NT2/D1 (cell line): ENCODE measurements at regions not wholly inside any gene's neighbourhood (a gene's known extent, or its start where the extent isn't known, plus 50 kb on each side); places are given as distances from the start of the nearest gene placed in this dataset.

ENCODE experiments used
- DNase-seq: peaks from one replicate; pipeline ENCODE4 v3.0.0-alpha.2; 2011; ENCODE audit warnings: low read depth, low spot score
- H3K27me3 ChIP-seq: 2 replicates; pipeline ENCODE4 v1.6.0; 2011; ENCODE audit warnings: mild to moderate bottlenecking; ENCODE audit not compliant: insufficient read length, insufficient read depth
- H3K36me3 ChIP-seq: 2 replicates; pipeline ENCODE4 v1.6.1; 2011; ENCODE audit warnings: mild to moderate bottlenecking, low read length, mixed read lengths; ENCODE audit not compliant: insufficient read depth, insufficient read length
- H3K4me1 ChIP-seq: 2 replicates; pipeline ENCODE4 v1.5.1; 2011; ENCODE audit not compliant: insufficient read depth, insufficient read length
- H3K4me3 ChIP-seq: 2 replicates; pipeline ENCODE4 v1.5.1; 2011; ENCODE audit warnings: low read depth; ENCODE audit not compliant: insufficient read length
- H3K9ac ChIP-seq: 2 replicates; pipeline ENCODE4 v1.6.0; 2011; ENCODE audit warnings: low read depth; ENCODE audit not compliant: insufficient read length
- H3K9me3 ChIP-seq: 2 replicates; pipeline ENCODE4 v1.5.1; 2011; ENCODE audit warnings: mild to moderate bottlenecking, low read length; ENCODE audit not compliant: insufficient read depth
- SUZ12 ChIP-seq: IDR thresholded peaks from 2 replicates; pipeline ENCODE4 v1.6.1; 2011; ENCODE audit not compliant: insufficient read length, insufficient read depth; ENCODE audit errors: extremely low read depth
- YY1 ChIP-seq: IDR thresholded peaks from 2 replicates; pipeline ENCODE4 v1.6.1; 2011; ENCODE audit not compliant: insufficient read length, insufficient read depth
- ZNF274 ChIP-seq: IDR thresholded peaks from 2 replicates; pipeline ENCODE4 v1.6.1; 2011; ENCODE audit warnings: mild to moderate bottlenecking, low read depth, low read length

- Histone ChIP-seq H3K4me1 (no peaks in the 10 kb centered on the region), H3K4me3 (no peak overlapping the region), H3K27me3 (no peaks in the 10 kb centered on the region), H3K36me3 (no peaks in the 10 kb centered on the region), H3K9me3 (no peaks in the 10 kb centered on the region), H3K9ac (no peak overlapping the region)
- no peak for DNase-seq
- TF ChIP-seq ZNF274 (no peak), YY1 (no peak)
These were observed 117.3 kb upstream of the INHBA start for GRCh38 chr7:41820111-41820671.

- Histone ChIP-seq H3K36me3 (no peaks in the 10 kb centered on the region), H3K4me1 (peaks cover 2% of the 10 kb centered on the region), H3K27me3 (no peaks in the 10 kb centered on the region), H3K9me3 (no peaks in the 10 kb centered on the region), H3K4me3 (no peak overlapping the region), H3K9ac (no peak overlapping the region)
- TF ChIP-seq YY1, result no peak
- TF ChIP-seq ZNF274, result no peak
- no peak for TF ChIP-seq SUZ12
- no peak for DNase-seq
These were observed 116.8 kb upstream of the INHBA start for GRCh38 chr7:41819645-41820044.

- Histone ChIP-seq H3K9ac (no peak overlapping the region), H3K4me3 (no peak overlapping the region), H3K4me1 (peaks cover 4% of the 10 kb centered on the region), H3K36me3 (no peaks in the 10 kb centered on the region), H3K27me3 (no peaks in the 10 kb centered on the region), H3K9me3 (no peaks in the 10 kb centered on the region)
- TF ChIP-seq SUZ12, result no peak
- no peak for DNase-seq
These were observed 116.0 kb upstream of the INHBA start for GRCh38 chr7:41818765-41819398.

- no peak for TF ChIP-seq ZNF274
- TF ChIP-seq SUZ12, result no peak
- no peak for TF ChIP-seq YY1
- no peak for DNase-seq
- H3K4me3 ChIP-seq, result no peak overlapping the region
- peaks cover 4% of the 10 kb centered on the region for H3K4me1 ChIP-seq
- no peaks in the 10 kb centered on the region for H3K27me3 ChIP-seq
- H3K36me3 ChIP-seq, result no peaks in the 10 kb centered on the region
- no peak overlapping the region for H3K9ac ChIP-seq
- H3K9me3 ChIP-seq, result no peaks in the 10 kb centered on the region
These were observed 114.5 kb upstream of the INHBA start for GRCh38 chr7:41817386-41817785.

- Histone ChIP-seq H3K4me1 (peaks cover 4% of the 10 kb centered on the region), H3K4me3 (no peak overlapping the region), H3K9me3 (no peaks in the 10 kb centered on the region), H3K27me3 (no peaks in the 10 kb centered on the region), H3K36me3 (no peaks in the 10 kb centered on the region), H3K9ac (no peak overlapping the region)
- no peak for TF ChIP-seq YY1
- TF ChIP-seq ZNF274, result no peak
- no peak for TF ChIP-seq SUZ12
- no peak for DNase-seq
These were observed 113.2 kb upstream of the INHBA start for GRCh38 chr7:41816111-41816510.

GRCh38 chr7:41814888-41815287 lies 112.0 kb upstream of the INHBA start:
- no peak overlapping the region for H3K4me3 ChIP-seq
- no peaks in the 10 kb centered on the region for H3K27me3 ChIP-seq
- H3K9ac ChIP-seq, result no peak overlapping the region
- peaks cover 5% of the 10 kb centered on the region; the same call in 1 of the 2 replicates for H3K9me3 ChIP-seq
- no peaks in the 10 kb centered on the region for H3K36me3 ChIP-seq
- no peak for DNase-seq
- TF ChIP-seq ZNF274 (no peak), SUZ12 (no peak), YY1 (no peak)
- H3K4me1 ChIP-seq, result peaks cover 4% of the 10 kb centered on the region

GRCh38 chr7:41813286-41813685 lies 110.4 kb upstream of the INHBA start:
- Histone ChIP-seq H3K9ac (no peak overlapping the region), H3K4me3 (no peak overlapping the region), H3K27me3 (no peaks in the 10 kb centered on the region), H3K9me3 (peaks cover 21% of the 10 kb centered on the region), H3K36me3 (no peaks in the 10 kb centered on the region), H3K4me1 (peaks cover 4% of the 10 kb centered on the region)
- DNase-seq, result no peak
- TF ChIP-seq SUZ12 (no peak), ZNF274 (no peak), YY1 (no peak)

GRCh38 chr7:41811941-41812340 lies 109.1 kb upstream of the INHBA start:
- no peak for TF ChIP-seq SUZ12
- no peak for TF ChIP-seq ZNF274
- no peak for TF ChIP-seq YY1
- peaks cover 4% of the 10 kb centered on the region for H3K4me1 ChIP-seq
- peaks cover 32% of the 10 kb centered on the region for H3K9me3 ChIP-seq
- H3K9ac ChIP-seq, result no peak overlapping the region
- no peaks in the 10 kb centered on the region for H3K36me3 ChIP-seq
- no peak for DNase-seq
- H3K27me3 ChIP-seq, result no peaks in the 10 kb centered on the region
- no peak overlapping the region for H3K4me3 ChIP-seq
